HG02642 (cell line): ENCODE measurements at regions not wholly inside any gene's neighbourhood (a gene's known extent, or its start where the extent isn't known, plus 50 kb on each side); places are given as distances from the start of the nearest gene placed in this dataset.

Experiments
- ATAC-seq: cut with Tn5 transposase; IDR thresholded peaks from one replicate; pipeline ENCODE4 v1.9.1; 2021; ENCODE audit warnings: mild to moderate bottlenecking; ENCODE audit not compliant: unreplicated experiment, poor library complexity

DNA sequence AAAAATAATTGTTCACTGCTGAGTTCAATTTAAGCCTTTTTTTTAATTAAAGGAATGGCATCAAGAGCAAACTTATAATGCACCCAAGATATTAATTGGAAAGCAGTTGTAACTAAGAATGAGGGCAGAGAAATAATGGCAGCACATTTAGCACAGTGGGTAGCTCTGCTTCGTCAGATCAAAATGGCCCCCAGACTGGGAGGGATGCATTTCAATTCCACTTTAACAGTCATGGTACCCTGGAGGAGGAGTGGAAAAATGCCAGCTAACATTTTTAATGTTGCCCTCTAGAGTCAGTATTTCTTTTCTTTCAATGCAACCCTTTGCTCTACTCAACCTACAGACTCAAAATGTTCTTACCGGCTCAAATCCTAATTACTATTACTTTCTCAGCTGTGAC lies 504.8 kb upstream of the SETBP1 start:
- no peak for ATAC-seq

DNA sequence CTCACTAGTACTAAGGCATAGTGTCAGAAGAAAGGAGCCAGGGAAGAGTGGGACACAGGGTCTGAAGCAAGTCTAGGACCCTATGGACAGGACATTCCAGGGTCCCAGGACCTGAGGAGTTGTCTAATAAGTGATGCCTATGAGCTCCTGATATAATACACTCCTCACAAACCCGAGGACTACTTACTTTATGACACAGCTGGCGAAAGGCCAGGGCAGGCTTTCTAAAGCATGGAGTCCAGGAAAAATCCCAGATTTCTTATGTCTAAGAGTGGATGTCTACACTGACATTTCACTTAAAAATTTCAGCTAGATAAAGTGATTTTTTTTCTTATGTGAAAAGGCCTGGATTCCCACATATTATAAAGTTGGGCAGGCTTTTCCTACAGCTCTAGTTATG lies 502.2 kb upstream of the SETBP1 start:
- no peak for ATAC-seq

DNA sequence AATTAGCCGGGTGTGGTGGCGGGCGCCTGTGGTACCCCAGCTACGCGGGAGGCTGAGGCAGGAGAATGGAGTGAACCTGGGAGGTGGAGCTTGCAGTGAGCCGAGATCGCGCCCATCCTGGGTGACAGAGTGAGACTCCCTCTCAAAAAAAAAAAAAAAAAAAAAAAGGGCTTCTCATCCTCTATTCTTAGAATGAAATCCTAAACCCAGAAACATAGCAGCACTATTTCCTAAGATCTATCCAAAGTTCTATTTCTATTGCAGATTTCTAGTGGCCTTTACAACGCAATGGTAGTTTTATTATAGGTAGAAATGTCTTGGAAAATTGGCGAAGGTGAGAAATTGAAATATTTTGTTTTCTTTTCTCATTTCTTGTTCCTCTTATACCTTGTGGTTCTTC lies 501.0 kb upstream of the SETBP1 start:
- ATAC-seq = no peak

DNA sequence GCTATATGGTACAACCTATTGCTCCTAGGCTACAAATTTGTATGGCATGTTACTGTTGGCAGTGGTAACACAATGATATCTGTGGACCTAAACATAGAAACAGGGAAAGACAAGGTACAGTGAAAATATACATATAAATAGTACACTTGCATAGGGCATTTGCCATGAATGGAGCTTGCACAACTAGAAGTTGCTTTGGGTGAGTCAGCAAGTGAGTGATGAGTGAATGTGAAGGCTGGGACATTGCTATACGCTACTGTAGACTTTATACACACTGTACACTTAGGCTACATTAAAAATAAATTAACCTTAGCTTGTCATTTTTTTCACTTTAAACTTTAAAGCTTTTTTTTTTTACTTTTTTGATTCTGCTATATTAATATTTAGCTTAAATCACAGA lies 500.0 kb upstream of the SETBP1 start:
- no peak for ATAC-seq

DNA sequence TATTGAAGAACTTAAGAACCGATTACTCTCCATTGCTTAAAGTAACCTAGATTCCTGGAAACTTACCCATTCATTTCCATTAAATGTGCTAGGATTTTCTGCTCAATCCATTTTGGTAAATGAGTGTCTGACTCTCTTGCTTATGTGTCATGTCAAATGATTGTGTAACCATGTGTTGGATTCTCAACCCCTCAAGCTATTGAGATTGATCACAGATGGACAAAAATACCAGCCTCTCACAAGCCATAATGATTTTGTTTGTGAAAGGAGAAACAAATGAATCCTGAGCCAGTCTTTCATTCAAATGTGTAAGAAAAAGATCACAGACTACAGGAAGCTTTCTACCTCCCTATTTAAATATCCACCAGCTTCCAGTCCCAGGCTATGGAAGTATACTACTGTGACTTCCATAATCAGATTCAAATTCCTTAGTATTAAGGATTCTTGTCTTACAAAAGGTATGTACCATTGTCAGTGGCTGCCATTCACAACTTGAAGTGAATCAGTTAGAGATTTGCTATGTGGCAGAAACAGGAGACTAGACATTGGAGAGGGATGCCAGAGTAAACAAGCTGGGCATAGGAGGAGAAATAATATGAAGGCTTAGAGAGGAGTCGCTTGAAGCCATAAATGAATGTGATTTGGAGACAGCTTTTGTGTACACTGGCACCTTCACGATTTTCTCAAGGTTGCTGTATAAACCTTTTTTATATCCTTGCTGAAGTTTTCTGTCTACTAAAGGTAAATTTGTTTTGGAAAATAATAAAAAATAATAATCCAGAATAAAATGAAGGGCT lies 498.5 kb upstream of the SETBP1 start:
- ATAC-seq = no peak

DNA sequence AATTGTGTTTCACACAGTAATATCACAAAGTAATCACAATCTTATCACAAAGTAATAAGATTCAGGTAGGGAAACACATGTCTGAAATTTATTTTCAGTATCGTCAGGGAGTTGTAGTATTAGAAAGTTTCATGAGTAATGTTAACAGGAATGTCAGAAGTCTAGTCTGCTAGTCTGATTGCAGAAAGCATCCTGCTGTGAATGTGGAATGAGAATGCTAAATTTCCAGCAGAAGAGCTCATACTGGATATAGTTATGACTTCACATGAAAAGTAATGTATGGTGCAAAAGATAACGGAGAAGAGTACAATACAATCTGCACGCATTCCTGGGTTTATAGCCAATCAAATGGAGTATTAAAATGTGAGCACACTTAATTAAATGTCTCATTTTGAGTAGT lies 494.7 kb upstream of the SETBP1 start:
- no peak for ATAC-seq

GRCh38 chr18:44187090-44187489 lies 493.6 kb upstream of the SETBP1 start:
- no peak for ATAC-seq

DNA sequence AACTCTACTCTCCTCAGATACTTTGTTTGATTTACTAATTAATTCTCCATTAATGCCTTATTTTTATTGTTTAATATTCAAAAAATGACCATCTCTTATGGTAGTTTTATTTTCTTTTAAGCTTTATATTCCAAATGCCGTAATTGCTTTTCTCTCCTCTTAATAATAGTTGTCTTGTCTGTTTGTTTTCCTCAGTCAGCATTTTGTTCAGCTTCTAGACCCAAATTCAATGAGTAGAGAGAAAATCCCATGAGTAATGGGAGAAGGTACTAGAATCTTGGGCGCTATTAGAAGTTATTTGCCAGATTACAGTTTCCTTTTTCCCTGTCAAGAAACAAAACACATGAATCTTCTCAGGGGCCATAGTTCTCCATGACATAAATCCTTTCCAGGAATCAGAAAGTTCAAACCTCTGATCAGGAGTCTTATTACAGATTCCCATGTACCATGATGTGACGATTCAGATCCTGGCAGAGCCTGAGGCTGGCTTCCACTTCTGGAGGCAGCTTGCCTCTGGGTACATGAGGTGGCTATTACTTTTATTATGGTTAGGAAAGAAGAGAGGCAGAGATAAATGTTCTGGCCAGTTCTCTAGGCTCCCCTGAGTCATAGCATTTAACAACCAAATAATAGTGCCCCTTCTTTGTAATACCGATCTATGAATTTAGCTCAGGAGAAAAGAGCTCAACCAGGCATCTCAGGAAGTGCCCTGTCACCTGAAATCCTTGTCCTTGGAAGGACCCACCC lies 485.1 kb upstream of the SETBP1 start:
- no peak for ATAC-seq

DNA sequence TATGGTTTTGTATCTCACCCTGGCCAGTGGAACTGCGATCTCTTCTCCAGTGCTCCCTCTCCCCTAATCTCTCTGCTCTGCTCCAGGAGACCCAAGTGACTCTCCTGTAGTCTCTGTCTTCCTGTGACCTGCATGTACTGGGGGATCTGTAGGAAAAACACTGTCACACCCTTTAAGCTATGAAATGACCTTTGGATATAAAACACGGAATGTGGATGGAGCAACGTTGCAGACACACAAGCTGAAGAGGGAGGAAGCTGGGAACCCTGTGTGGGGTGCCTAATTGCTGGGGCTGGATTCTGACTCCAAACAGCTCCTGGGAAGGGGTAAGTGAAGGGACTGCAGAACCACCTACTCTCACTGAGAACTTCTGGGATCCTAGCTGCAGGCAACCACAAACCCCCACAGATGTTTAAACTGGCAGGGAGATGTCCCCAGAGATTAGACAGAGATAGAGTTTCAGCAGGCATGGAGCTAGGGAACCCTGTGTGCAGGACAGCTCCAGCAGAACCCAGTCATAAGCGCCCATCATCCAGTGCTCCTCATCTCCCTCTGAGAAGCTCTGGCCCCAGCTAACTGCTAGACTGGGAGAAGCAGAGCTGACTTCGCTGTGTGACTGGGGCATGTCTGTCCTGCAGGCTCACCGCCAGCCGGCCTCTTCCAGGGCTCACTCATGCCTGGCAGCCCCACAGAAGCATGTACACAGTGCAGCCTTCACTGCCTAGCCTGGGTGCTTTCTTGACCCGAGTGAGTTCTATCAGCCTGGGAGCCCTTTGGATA lies 482.7 kb upstream of the SETBP1 start:
- no peak for ATAC-seq

DNA sequence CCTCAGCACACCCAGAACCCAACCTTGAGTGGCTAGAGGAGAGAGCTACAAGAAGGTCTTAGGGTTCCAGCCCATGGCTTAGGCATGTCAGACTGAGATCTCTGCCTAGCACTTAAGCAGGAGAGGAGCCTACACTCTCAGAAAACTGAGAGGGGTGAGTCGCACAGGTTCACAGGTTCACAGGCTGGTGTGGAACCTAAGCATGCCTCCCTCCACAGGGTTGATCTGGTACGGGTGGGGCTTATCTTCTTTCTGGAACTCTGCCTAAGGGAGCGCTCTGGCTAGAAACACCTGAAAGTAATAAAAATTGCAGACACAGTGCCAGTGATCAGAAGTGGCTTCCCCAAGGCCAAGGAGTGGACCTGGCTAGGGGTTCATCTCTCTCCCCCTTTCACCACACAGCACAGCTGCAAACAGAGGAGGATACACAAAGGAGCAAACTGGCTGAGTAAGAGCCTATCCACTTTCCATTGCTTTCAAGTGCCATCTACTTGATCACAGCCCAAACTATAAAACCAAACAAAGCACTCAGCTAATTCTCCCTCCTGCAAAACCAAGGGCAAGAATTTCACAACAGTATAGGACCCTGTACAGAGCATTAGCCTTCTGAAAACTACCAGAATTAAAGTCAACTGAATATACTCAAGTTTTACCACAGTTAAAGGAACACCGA lies 481.9 kb upstream of the SETBP1 start:
- ATAC-seq = no peak

GRCh38 chr18:44213293-44213692 lies 467.4 kb upstream of the SETBP1 start:
- no peak for ATAC-seq

GRCh38 chr18:44214396-44214795 lies 466.3 kb upstream of the SETBP1 start:
- ATAC-seq = no peak

DNA sequence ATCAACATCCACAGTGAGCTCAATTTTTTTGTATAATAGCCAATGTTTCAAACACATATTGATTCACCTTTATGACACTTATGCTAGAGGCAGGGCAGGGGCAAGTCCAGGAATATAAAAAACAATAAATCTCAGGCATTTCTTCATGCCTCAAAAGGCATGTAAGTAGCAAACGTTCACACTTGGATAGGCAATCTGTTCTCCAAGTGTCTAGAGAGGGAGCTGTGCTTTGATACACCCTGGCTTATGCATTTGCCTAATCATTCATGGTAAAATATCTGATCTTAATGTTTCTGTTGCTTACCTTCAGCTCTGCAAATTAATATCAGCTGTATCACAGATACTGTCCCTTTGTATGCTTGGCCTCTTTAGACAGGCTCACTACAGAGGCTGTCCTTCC lies 464.5 kb upstream of the SETBP1 start:
- no peak for ATAC-seq

DNA sequence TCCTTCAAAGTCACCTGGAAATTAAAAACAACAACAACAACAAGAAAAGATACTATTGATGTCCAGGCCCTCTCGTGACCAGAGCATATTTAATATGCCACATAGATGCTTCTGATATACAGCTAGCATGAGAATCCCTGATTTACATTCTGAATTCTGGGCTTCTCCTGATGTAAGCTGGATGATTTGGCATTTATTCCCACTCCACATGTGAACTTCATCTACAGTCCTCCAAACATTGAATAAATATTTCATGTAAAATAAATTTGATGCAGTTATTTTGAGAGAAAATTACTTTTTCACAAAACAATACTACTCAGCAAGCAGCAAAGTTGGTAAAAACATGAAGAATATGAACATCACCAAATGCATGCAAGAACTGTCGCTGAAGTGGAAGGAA lies 453.2 kb upstream of the SETBP1 start:
- no peak for ATAC-seq

DNA sequence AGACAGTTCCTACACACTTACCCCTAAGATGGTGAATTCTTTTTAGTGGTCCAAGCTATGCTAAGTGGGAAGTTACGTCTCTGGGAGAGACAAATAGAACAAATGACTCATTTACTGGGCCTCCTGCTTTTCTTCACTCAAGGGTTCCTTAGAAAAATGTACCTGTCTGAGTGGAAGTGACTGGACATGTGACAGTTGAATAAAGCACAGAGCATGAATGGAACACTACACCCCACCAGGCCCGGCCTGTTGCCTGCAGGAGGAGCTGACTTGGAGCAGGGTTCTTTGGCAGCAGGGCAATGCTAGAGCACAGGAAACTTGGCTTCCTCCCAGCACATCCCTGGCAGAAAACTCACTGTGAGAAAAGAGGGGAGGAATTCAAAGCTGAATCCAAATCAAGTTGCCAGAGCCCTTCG lies 451.0 kb upstream of the SETBP1 start:
- no peak for ATAC-seq

GRCh38 chr18:44231936-44232335 lies 448.8 kb upstream of the SETBP1 start:
- ATAC-seq = no peak

- ATAC-seq = no peak
Measured at GRCh38 chr18:44232500-44232899, 448.2 kb upstream of the SETBP1 start.

GRCh38 chr18:44238454-44238853 lies 442.2 kb upstream of the SETBP1 start:
- no peak for ATAC-seq

DNA sequence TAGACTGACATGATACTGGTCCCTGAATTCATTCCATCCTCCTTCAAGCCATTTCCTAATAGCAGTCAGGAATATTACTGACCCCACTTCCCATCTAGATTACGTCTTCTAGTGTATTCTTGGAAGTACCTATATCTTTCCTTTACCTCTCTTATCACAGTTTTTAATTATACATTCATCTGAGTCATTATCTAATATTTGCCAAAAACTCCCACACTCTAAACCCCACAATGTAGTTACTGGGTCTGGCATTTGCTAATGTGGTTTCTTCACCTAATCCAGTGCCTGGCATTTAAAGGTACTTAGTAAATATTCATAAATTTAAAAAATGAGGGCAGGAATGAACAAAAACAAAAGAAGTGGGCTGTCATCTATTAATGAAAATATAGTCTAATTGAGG lies 441.8 kb upstream of the SETBP1 start:
- ATAC-seq = no peak

GRCh38 chr18:44241020-44241419 lies 439.7 kb upstream of the SETBP1 start:
- no peak for ATAC-seq

DNA sequence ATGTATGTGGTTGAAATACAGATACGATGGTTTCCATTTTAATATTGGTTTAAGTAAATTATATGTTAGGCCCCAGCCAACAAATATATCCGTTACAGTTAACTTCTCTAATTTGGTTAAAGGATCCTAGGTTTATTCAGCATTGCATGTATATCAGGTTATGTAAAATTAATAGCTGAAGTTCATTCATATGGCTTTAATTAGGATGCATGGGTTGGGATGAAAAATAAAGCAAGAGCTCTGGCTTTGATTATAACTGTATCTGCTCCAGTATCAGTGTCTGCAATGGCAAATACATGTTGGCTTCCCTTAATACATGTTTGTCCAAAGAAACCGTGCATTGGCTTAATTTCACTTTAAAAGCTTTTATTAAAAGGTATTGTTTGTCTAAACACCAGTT lies 435.7 kb upstream of the SETBP1 start:
- no peak for ATAC-seq
